Left lung (tissue), 4 donors: ENCODE measurements at regions not wholly inside any gene's neighbourhood (a gene's known extent, or its start where the extent isn't known, plus 50 kb on each side); places are given as distances from the start of the nearest gene placed in this dataset.

Experiments used
- ATAC-seq: fragments of 200-7000 bp; cut with Tn5 transposase; one replicate; pipeline ENCODE4 v1.9.1; 2020; ENCODE audit warnings: moderate library complexity
- DNase-seq, 4 donors: peaks; one replicate each; pipeline ENCODE4 v3.0.0-alpha.2; 2013 to 2020
- H3K27ac ChIP-seq, 2 donors: fragments of 200-600 bp; sonication (generic) in 1 of 2; one replicate each; pipeline versions ENCODE4 v1.5.0 to v1.8.0; 2020 to 2021
- H3K27me3 ChIP-seq, 2 donors: fragments of 200-600 bp; sonication (generic) in 1 of 2; one replicate each; pipeline versions ENCODE4 v1.5.0 to v1.8.0; 2020 to 2021
- H3K36me3 ChIP-seq, 2 donors: fragments of 200-600 bp; sonication (generic) in 1 of 2; one replicate each; pipeline versions ENCODE4 v1.5.0 to v1.8.0; 2020 to 2021
- H3K4me1 ChIP-seq, 2 donors: fragments of 200-600 bp; one replicate each; pipeline ENCODE4 v1.8.0; 2021
- H3K4me3 ChIP-seq, 2 donors: fragments of 200-600 bp; sonication (generic) in 1 of 2; one replicate each; pipeline versions ENCODE4 v1.5.0 to v1.8.0; 2020 to 2021; ENCODE audit warnings: mild to moderate bottlenecking in 1 of 2
- H3K9me3 ChIP-seq, 2 donors: fragments of 200-600 bp; sonication (generic) in 1 of 2; one replicate each; pipeline versions ENCODE4 v1.5.0 to v1.8.0; 2020 to 2021
- intact Hi-C, 2 donors: fragments of 100-400 bp; cut with DNase I; formaldehyde crosslinking; loops; one replicate each; pipeline versions ENCODE4 v1.11.2 to v1.14.2; 2022
- TF ChIP-seq, protein P1 (sequence below), 2 donors: fragments of 200-600 bp; sonication (generic) in 1 of 2; IDR thresholded peaks; one replicate each; pipeline versions ENCODE4 v1.5.0 to v1.8.0; 2021; ENCODE audit warnings: antibody characterized with exemption in 2 of 2
- donor health status: DM: no; HTN: yes; CAD: no.
- donor health status: DM: no; HTN: no; CAD: no.

DNA sequence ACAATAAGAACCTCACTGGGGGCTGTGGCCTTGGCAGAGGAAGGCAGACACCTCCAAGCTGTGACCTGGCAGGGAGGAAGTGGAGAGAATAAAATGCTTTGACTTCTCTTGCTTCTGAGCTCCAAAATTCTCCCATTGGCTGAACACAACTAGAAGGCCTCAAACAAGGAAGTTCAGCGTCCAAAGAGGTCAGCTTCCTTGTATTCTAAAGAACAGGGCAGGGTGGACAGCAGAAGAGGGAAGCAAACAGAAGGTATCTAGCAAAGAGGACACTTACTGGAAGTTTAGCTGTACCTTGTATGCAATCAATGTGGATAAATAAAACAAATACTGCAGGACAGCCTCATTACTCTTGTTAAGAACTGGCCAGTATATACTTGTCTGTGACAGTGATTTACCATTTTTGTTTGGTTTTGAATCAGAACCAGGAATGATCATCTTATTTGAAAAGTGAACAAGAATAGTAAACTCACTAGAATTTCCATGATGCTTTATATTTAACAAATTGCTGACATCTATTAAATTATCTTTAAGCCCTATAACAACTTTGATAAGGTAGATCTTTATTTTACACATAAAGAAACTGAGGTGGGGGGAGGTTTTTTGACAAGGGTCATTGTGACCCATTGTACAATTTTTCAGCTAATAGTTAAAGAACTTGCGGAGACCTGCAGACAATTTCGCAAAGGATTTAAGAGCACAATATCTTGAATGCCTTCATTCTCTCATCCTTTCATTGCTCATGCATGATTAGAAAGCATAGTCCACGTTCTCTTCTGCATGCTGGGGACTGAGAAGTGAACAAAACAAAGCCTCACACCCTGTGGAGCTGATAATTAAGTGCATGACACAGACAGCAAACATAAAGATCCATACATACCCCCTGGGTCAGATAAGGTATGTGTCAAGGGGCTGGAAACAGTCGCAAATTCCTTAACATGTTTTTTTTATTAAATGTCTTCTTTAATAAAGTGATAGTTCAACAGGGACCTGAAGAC is 1448.0 kb downstream of the AACS start:
- Histone ChIP-seq H3K27me3 (no peaks in the 10 kb centered on the region), H3K4me1 (no peaks in the 10 kb centered on the region), H3K9me3 (no peaks in the 10 kb centered on the region), H3K4me3 (no peak overlapping the region), H3K36me3 (no peaks in the 10 kb centered on the region), H3K27ac (no peak overlapping the region)
- no peak for ATAC-seq
- no peak for DNase-seq
- intact Hi-C loops, result no loop called here
- TF ChIP-seq, protein P1, sequence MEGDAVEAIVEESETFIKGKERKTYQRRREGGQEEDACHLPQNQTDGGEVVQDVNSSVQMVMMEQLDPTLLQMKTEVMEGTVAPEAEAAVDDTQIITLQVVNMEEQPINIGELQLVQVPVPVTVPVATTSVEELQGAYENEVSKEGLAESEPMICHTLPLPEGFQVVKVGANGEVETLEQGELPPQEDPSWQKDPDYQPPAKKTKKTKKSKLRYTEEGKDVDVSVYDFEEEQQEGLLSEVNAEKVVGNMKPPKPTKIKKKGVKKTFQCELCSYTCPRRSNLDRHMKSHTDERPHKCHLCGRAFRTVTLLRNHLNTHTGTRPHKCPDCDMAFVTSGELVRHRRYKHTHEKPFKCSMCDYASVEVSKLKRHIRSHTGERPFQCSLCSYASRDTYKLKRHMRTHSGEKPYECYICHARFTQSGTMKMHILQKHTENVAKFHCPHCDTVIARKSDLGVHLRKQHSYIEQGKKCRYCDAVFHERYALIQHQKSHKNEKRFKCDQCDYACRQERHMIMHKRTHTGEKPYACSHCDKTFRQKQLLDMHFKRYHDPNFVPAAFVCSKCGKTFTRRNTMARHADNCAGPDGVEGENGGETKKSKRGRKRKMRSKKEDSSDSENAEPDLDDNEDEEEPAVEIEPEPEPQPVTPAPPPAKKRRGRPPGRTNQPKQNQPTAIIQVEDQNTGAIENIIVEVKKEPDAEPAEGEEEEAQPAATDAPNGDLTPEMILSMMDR (IDR thresholded peaks at IDR 0.05), result no peak

DNA sequence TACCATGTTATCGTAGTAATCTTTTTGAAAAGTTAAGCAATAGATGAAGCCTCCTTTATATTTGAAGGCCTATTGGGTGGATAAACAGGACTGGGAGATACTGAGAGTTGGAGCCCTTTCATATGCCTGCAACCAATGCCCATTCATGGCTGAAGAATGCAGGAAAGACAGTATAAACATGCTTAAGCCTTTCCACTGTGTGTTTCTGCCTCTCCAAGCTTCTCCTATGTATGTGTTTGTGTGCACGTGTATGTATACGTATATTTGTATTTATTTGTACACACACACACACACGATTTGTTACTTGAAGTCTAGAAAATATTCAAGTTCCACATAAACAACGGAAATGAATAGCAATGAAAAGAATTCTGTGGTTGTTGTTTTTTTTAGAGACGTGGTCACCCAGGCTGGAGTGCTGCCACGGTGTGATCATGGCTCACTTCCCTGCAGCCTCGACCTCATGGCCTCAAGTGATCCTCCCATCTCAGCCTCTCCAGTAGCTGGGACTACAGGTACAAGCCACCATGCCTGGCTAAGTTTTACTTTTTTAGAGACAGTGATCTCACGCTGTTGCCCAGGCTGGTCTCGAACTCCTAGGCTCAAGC is 1453.5 kb downstream of the AACS start:
- intact Hi-C loops, result no loop called here
- ATAC-seq, result no peak

DNA sequence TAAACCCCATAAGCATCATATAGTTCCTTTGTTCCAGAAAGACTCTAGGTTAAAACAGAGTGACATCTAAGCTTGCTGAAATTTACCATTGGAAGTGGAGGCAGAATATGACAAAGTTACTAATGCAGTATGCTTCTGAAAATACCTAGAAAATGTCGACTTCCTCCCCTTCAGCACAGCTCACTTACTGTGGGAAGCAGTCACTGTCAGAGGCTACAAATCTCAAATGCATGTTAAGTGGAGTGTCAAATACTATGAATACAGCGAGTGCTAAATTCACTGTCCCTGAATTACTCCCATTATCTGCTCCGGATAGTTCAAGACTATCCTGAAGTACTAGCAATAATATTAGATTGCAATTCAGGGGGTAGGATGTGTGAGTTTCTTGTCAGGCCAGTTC is 1454.6 kb downstream of the AACS start:
- Histone ChIP-seq H3K9me3 (no peaks in the 10 kb centered on the region), H3K4me1 (no peaks in the 10 kb centered on the region), H3K27me3 (no peaks in the 10 kb centered on the region), H3K36me3 (no peaks in the 10 kb centered on the region), H3K27ac (no peak overlapping the region), H3K4me3 (no peak overlapping the region)
- intact Hi-C loops, result no loop called here
- TF ChIP-seq, protein P1 (IDR thresholded peaks at IDR 0.05), result no peak
- DNase-seq (peak in 1 of 4 donors; percentile 0), ATAC-seq (no peak)

More for the DNA sequence above, 1453.5 kb downstream of the AACS start:
- H3K9me3 ChIP-seq, result no peaks in the 10 kb centered on the region
- H3K4me3 ChIP-seq, result no peak overlapping the region
- H3K27me3 ChIP-seq, result no peaks in the 10 kb centered on the region
- TF ChIP-seq, protein P1 (IDR thresholded peaks at IDR 0.05), result no peak
- no peak for DNase-seq
- H3K27ac ChIP-seq, result no peak overlapping the region
- H3K4me1 ChIP-seq, result no peaks in the 10 kb centered on the region
- H3K36me3 ChIP-seq, result no peaks in the 10 kb centered on the region

DNA sequence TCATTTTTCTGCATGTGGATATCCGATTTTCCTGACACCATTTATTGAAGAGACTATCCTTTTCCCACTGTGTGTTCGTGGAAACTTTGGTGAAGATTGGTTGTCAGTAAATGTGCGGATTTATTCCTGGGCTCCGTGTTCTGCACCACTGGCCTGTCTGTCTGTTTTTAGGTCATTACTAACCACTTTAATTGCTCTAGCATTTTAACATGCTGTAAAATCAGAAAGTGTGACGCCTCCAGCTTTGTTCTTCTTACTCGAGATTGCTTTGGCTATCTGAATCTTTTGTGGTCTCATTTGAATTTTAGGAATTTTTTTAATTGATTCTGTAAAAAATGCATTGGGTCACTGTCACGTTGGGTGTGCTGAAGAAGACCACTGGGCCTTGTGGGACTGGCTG is 1458.7 kb downstream of the AACS start:
- Histone ChIP-seq H3K4me1 (no peaks in the 10 kb centered on the region), H3K27me3 (no peaks in the 10 kb centered on the region), H3K4me3 (no peak overlapping the region), H3K27ac (no peak overlapping the region), H3K36me3 (no peaks in the 10 kb centered on the region), H3K9me3 (no peaks in the 10 kb centered on the region)
- DNase-seq, result no peak
- intact Hi-C loops, result no loop called here
- TF ChIP-seq, protein P1 (IDR thresholded peaks at IDR 0.05), result no peak
- no peak for ATAC-seq

DNA sequence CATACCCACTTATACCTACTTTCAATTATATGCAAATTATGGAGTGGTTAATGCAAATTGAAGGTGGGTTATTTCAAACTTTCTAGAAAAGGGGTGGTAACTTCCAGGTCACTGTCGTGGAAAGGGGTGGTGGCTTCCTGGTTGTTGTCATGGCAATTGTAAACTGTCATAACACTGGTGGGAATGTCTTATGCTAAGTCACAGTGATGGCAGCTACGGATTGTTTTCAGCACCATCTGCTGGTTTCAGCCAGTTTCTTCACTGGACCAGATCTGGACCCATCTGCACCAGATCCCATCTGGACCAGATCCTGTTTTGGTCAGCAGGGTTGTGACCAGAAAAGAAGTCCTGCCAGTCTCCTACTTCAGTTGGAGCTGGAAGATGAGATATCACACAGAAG is 1469.3 kb downstream of the AACS start:
- no peak overlapping the region for H3K27ac ChIP-seq
- DNase-seq, result no peak
- H3K9me3 ChIP-seq, result peaks cover 0 to 2% of the 10 kb centered on the region in 2 donors
- H3K36me3 ChIP-seq, result no peaks in the 10 kb centered on the region
- intact Hi-C loops, result no loop called here
- no peaks in the 10 kb centered on the region for H3K27me3 ChIP-seq
- TF ChIP-seq, protein P1 (IDR thresholded peaks at IDR 0.05), result no peak
- ATAC-seq, result no peak
- no peaks in the 10 kb centered on the region for H3K4me1 ChIP-seq
- no peak overlapping the region for H3K4me3 ChIP-seq
